HG02938 (cell line): ENCODE measurements at regions not wholly inside any gene's neighbourhood (a gene's known extent, or its start where the extent isn't known, plus 50 kb on each side); places are given as distances from the start of the nearest gene placed in this dataset.
"Not testable (repeated sequence)": the region's sequence is repeated elsewhere in the genome, so short reads cannot be mapped to it uniquely, and the experiment has no call there.

Experiments used
- ATAC-seq: cut with Tn5 transposase; IDR thresholded peaks from one replicate; pipeline ENCODE4 v1.9.1; 2021; ENCODE audit warnings: mild to moderate bottlenecking, moderate library complexity; ENCODE audit not compliant: unreplicated experiment

- ATAC-seq, result no peak
Measured at GRCh38 chr2:12549641-12550040, 167.1 kb upstream of the TRIB2 start.

- no peak for ATAC-seq
Measured at GRCh38 chr2:12552092-12552491, 164.6 kb upstream of the TRIB2 start.

- ATAC-seq, result peak; percentile 32
Measured at GRCh38 chr2:12554224-12555011, 162.3 kb upstream of the TRIB2 start.

GRCh38 chr2:12555012-12555645, 161.6 kb upstream of the TRIB2 start:
- peak; percentile 47 for ATAC-seq

GRCh38 chr2:12556762-12557161, 160.0 kb upstream of the TRIB2 start:
- no peak for ATAC-seq

- ATAC-seq, result no peak
Measured at GRCh38 chr2:12557688-12558087, 159.0 kb upstream of the TRIB2 start.

- ATAC-seq, result no peak
Measured at GRCh38 chr2:12558519-12558918, 158.2 kb upstream of the TRIB2 start.

GRCh38 chr2:12560618-12561017, 156.1 kb upstream of the TRIB2 start:
- ATAC-seq, result no peak

- ATAC-seq, result no peak
Measured at GRCh38 chr2:12567411-12567810, 149.3 kb upstream of the TRIB2 start.

- not testable (repeated sequence) for ATAC-seq
Measured at GRCh38 chr2:12569510-12569909, 147.2 kb upstream of the TRIB2 start.

GRCh38 chr2:12569929-12570328, 146.8 kb upstream of the TRIB2 start:
- ATAC-seq, result not testable (repeated sequence)

- ATAC-seq, result no peak
Measured at GRCh38 chr2:12577091-12577490, 139.6 kb upstream of the TRIB2 start.

- ATAC-seq, result no peak
Measured at GRCh38 chr2:12577567-12578253, 139.0 kb upstream of the TRIB2 start.

GRCh38 chr2:12579018-12579417, 137.7 kb upstream of the TRIB2 start:
- ATAC-seq, result no peak

GRCh38 chr2:12584338-12584737, 132.4 kb upstream of the TRIB2 start:
- no peak for ATAC-seq

- no peak for ATAC-seq
Measured at GRCh38 chr2:12585784-12586183, 131.0 kb upstream of the TRIB2 start.

GRCh38 chr2:12587228-12587627, 129.5 kb upstream of the TRIB2 start:
- ATAC-seq, result no peak

GRCh38 chr2:12587729-12588522, 128.8 kb upstream of the TRIB2 start:
- ATAC-seq, result peak; percentile 90

GRCh38 chr2:12588986-12589385, 127.8 kb upstream of the TRIB2 start:
- ATAC-seq, result no peak

- ATAC-seq, result no peak
Measured at GRCh38 chr2:12589802-12590320, 126.9 kb upstream of the TRIB2 start.

GRCh38 chr2:12592296-12592695, 124.4 kb upstream of the TRIB2 start:
- no peak for ATAC-seq
